PC-9 (cell line): ENCODE measurements at regions not wholly inside any gene's neighbourhood (a gene's known extent, or its start where the extent isn't known, plus 50 kb on each side); places are given as distances from the start of the nearest gene placed in this dataset.

Experiments used
- BruUV-seq: library from RNA; stranded (reverse); fragments of 400-500 nt; replicated peaks from 2 replicates; lab custom pipeline; 2021; lab: Mats Ljungman, UMichigan
- CTCF ChIA-PET: fragments of 300-600 bp; sonication (Branson Sonifier 250); formaldehyde crosslinking; loops from one replicate; lab custom pipeline; 2022; ENCODE audit warnings: antibody characterized with exemption; lab: Charles Lee
- POLR2A ChIA-PET: fragments of 300-600 bp; sonication (Branson Sonifier 250); formaldehyde crosslinking; loops from one replicate; lab custom pipeline; 2022; ENCODE audit warnings: antibody characterized with exemption; ENCODE audit not compliant: unreplicated experiment; lab: Charles Lee
- DNase-seq, 2 experiments: peaks; one replicate each; pipeline versions ENCODE4 v3.0.0 to v3.0.0-alpha.2; 2015 to 2022; ENCODE audit warnings: mixed read lengths in 1 of 2
- H2AFZ ChIP-seq: fragments of 200-600 bp; sonication (generic); 2 replicates; pipeline ENCODE4 v1.8.1; 2017; ENCODE audit warnings: antibody characterized with exemption
- H3F3A ChIP-seq: fragments of 200-600 bp; sonication (generic); 2 replicates; pipeline ENCODE4 v1.8.1; 2017; ENCODE audit warnings: antibody characterized with exemption, mild to moderate bottlenecking, low read depth; ENCODE audit not compliant: insufficient read depth
- H3K27ac ChIP-seq: fragments of 200-600 bp; sonication (generic); 2 replicates; pipeline ENCODE4 v1.6.1; 2016; ENCODE audit warnings: mixed run types
- H3K27me3 ChIP-seq: fragments of 200-600 bp; sonication (generic); 2 replicates; pipeline ENCODE4 v1.6.1; 2016; ENCODE audit warnings: low read depth, mixed run types; ENCODE audit not compliant: insufficient read depth
- H3K36me3 ChIP-seq: fragments of 200-600 bp; sonication (generic); 2 replicates; pipeline ENCODE4 v1.6.1; 2016; ENCODE audit warnings: low read depth, mixed run types
- H3K4me1 ChIP-seq: fragments of 200-600 bp; sonication (generic); replicated peaks from 2 replicates; pipeline ENCODE4 v1.6.1; 2016; ENCODE audit warnings: mixed run types; ENCODE audit not compliant: insufficient read depth
- H3K4me2 ChIP-seq: fragments of 200-600 bp; sonication (generic); 2 replicates; pipeline ENCODE4 v1.6.1; 2017; ENCODE audit warnings: mixed run types
- H3K4me3 ChIP-seq: fragments of 200-600 bp; sonication (generic); 2 replicates; pipeline ENCODE4 v1.6.1; 2016; ENCODE audit warnings: mixed run types
- H3K79me2 ChIP-seq: fragments of 200-600 bp; sonication (generic); 2 replicates; pipeline ENCODE4 v1.6.1; 2017; ENCODE audit warnings: low read depth, mixed run types
- H3K9me2 ChIP-seq: fragments of 200-600 bp; sonication (generic); 2 replicates; pipeline ENCODE4 v1.8.1; 2017; ENCODE audit warnings: mild to moderate bottlenecking; ENCODE audit not compliant: insufficient read depth
- H3K9me3 ChIP-seq: fragments of 200-600 bp; sonication (generic); 2 replicates; pipeline ENCODE4 v1.8.1; 2016; ENCODE audit warnings: low read depth; ENCODE audit not compliant: insufficient read depth
- H4K20me1 ChIP-seq: fragments of 200-600 bp; sonication (generic); 2 replicates; pipeline ENCODE4 v1.8.1; 2017; ENCODE audit not compliant: insufficient read depth
- CTCF ChIP-seq: fragments of 200-600 bp; sonication (generic); conservative IDR thresholded peaks from 2 replicates; pipeline ENCODE4 v1.6.1; 2017; ENCODE audit warnings: mixed run types, antibody characterized with exemption, mild to moderate bottlenecking, moderate library complexity
- EZH2 ChIP-seq: fragments of 200-600 bp; sonication (generic); IDR thresholded peaks from 2 replicates; pipeline ENCODE4 v1.8.0; 2017; ENCODE audit warnings: antibody characterized with exemption, low read depth
- intact Hi-C: fragments of 100-400 bp; cut with micrococcal nuclease; formaldehyde crosslinking; loops from one replicate; pipeline ENCODE4 v1.10.0; 2022; ENCODE audit not compliant: unreplicated experiment

DNA sequence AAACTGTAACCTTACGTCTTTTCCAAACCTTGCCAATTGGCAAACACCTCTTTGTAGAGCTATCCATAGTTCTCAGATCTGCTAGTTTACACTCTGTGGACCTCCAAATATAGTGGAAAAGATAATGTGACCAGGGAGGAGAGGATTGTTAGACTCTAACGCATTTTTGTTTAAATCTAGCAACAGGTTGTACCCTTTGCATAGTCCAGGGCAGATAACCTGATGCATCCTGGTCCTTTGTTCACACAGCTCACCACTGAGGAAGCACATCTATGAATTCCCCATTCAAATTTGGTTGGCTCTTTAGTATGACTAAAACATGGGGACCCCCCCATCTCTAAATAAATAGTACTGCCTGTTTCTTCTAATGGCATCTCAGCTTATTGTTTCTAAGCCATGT is 55.9 kb downstream of the PAGE2 start:
- BruUV-seq: no TSS peak
- Histone ChIP-seq H3K79me2 (no peaks in the 10 kb centered on the region), H3K4me1 (no peaks in the 10 kb centered on the region), H3K9me3 (no peaks in the 10 kb centered on the region), H2AFZ (no peak overlapping the region), H4K20me1 (no peaks in the 10 kb centered on the region), H3K9me2 (no peaks in the 10 kb centered on the region), H3K27ac (no peak overlapping the region), H3F3A (no peaks in the 10 kb centered on the region), H3K4me2 (no peak overlapping the region), H3K36me3 (no peaks in the 10 kb centered on the region), H3K4me3 (no peak overlapping the region), H3K27me3 (no peaks in the 10 kb centered on the region)
- DNase-seq: no peak
- no peak for TF ChIP-seq CTCF
- TF ChIP-seq EZH2: no peak
- ChIA-PET POLR2A (no interaction called here), CTCF (no interaction called here)
- intact Hi-C loops: no loop called here

DNA sequence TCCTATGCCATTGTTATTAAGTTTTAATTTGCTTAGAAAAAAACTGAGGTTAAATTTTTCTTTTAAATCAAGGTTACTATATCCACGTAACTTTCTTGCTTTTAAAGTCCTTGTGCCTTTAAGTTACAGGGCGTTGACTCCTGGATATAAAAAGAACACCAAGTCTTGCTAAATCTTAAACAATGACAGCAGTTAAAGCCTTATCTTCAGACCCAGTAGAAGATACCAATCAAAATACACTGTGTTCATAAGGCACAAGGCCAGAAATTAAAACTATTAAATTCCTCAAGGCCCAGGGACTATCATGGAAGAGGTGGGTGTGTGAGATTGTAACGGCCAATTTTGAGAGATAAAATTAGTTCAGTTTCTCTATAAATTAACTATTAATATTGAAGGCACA is 60.4 kb downstream of the PAGE2 start:
- no peaks in the 10 kb centered on the region for H3K79me2 ChIP-seq
- H3K4me3 ChIP-seq: no peak overlapping the region
- H3K27me3 ChIP-seq: no peaks in the 10 kb centered on the region
- H3K9me2 ChIP-seq: no peaks in the 10 kb centered on the region
- DNase-seq: no peak
- POLR2A ChIA-PET: no interaction called here
- CTCF ChIA-PET: no interaction called here
- H3F3A ChIP-seq: no peaks in the 10 kb centered on the region
- H3K36me3 ChIP-seq: no peaks in the 10 kb centered on the region
- H3K4me1 ChIP-seq: no peaks in the 10 kb centered on the region
- TF ChIP-seq EZH2: no peak
- TF ChIP-seq CTCF: no peak
- H2AFZ ChIP-seq: no peak overlapping the region
- H3K27ac ChIP-seq: no peak overlapping the region
- no TSS peak for BruUV-seq
- H4K20me1 ChIP-seq: no peaks in the 10 kb centered on the region
- no peaks in the 10 kb centered on the region for H3K9me3 ChIP-seq
- H3K4me2 ChIP-seq: no peak overlapping the region
- intact Hi-C loops: no loop called here

DNA sequence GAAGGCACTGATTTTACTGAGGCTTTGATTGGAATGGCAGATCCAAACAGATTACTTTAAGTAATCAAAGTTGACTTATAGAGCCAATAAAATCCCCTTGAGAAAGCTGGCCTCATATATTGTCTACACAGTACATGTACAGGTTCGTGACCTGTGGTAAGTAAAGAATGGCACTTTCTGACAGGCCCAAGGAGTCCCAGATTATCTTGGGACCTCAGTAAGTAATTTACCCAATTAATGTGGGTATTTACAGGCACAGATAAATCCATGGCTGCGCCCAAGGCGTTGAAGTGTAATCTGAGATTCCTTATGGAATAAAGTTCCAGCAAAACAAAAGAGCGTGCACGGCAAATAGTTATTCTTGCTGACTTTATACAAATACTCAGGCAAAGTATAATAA is 62.4 kb downstream of the PAGE2 start:
- no peaks in the 10 kb centered on the region for H3K9me2 ChIP-seq
- H3K4me2 ChIP-seq: no peak overlapping the region
- DNase-seq: no peak
- ChIA-PET POLR2A (interaction anchor here (0.6 kb wide), 1 partner anchor 758 kb away, joined by 3 read pairs; no protein-coding TSS in a partner anchor), CTCF (no interaction called here)
- no peaks in the 10 kb centered on the region for H3K36me3 ChIP-seq
- H4K20me1 ChIP-seq: no peaks in the 10 kb centered on the region
- no peak overlapping the region for H3K4me3 ChIP-seq
- H3K27me3 ChIP-seq: no peaks in the 10 kb centered on the region
- no peak overlapping the region for H2AFZ ChIP-seq
- TF ChIP-seq EZH2 (no peak), CTCF (no peak)
- intact Hi-C loops: no loop called here
- no peaks in the 10 kb centered on the region for H3K4me1 ChIP-seq
- no peaks in the 10 kb centered on the region for H3K79me2 ChIP-seq
- H3K9me3 ChIP-seq: no peaks in the 10 kb centered on the region
- no TSS peak for BruUV-seq
- no peak overlapping the region for H3K27ac ChIP-seq
- H3F3A ChIP-seq: no peaks in the 10 kb centered on the region
